ENCODE measurements at regions not wholly inside any gene's neighbourhood (a gene's known extent, or its start where the extent isn't known, plus 50 kb on each side); places are given as distances from the start of the nearest gene placed in this dataset.

DNA sequence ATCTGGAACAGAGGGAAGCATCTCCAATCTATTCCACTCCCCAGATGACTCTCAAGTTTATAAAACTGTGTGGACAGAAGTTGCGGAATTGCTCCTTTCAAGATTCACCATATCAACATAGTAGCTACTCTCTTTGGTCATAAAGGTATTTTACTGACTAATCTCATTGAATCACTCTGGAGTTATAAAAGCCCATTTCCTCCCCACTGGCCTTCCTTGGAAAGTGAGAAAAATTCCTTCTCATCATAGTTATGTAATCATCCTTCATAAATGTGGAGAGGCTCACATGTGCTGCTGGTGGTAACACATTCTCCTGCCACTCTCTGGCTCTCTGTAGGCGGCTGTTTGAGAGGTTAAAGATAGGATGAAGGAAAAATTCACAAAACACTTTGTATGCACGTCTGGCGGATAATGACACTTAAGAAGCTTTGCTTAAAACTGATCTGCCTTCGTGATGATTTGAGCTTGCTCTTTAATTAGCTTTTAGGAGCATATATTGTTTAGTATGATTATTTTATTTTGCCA lies 1034.0 kb upstream of the EEF2KMT start:
- CTCF ChIA-PET, result interaction anchor here (0.5 kb wide), 1 partner anchor 1831 kb away, joined by 3 read pairs; no protein-coding TSS in a partner anchor
- DNase-seq, result no peak
- no peak overlapping the region for H3K4me3 Mint-ChIP-seq (ENCODE audit: low read depth, unreplicated experiment)

DNA sequence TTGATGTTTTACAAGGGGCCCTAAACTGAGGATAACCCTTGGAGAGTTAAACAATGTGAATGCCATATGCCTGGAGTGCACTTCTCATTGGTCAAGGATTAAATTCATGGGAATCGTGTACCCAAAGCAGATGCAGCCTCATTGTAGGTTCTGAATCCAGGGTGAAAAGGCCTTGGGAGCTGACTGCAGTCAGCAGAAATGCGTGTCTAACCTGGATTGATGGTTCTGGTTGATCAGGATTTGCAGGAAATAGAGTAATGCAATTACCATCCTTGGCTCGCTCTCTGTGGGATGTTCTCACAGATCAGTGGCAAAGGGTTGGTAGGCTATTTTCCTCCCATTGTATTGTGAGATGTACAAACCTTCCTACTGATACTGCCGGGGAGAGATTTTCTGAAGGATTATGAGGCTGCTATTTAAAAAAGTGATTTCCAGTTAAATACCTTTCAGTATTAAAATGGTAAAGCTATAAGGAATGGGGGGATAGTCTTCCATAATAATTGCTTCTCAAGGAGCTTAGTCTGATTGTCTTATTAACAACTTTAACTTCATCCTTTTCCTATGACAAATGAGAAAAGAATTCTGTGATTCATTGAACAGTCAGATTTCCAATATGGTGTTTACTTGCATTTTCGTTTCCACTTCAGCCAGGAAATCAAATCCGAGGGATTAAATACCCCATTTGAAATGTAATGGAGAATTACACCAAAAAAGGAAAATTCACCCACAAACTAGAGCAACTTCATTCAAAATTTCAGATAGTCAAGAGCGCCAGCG lies 1028.1 kb upstream of the EEF2KMT start:
- Mint-ChIP-seq H3K27ac (ENCODE audit: unreplicated experiment) (no peak overlapping the region), H3K27me3 (ENCODE audit: unreplicated experiment) (no peaks in the 10 kb centered on the region), H3K4me3 (ENCODE audit: low read depth, unreplicated experiment) (no peak overlapping the region), H3K9me3 (ENCODE audit: low read depth, unreplicated experiment) (peaks cover 3% of the 10 kb centered on the region), H3K36me3 (ENCODE audit: insufficient read depth, unreplicated experiment) (no peaks in the 10 kb centered on the region), H3K4me1 (ENCODE audit: low read depth, unreplicated experiment) (no peaks in the 10 kb centered on the region)
- CTCF ChIA-PET, result no interaction called here
- no peak for DNase-seq
- BruUV-seq (replicated peaks), result no TSS peak
- intact Hi-C loops (cut with micrococcal nuclease; ENCODE audit: unreplicated experiment), result loop anchor here (2.0 kb wide), 1 partner anchor 17 kb away; no protein-coding TSS in a partner anchor
- TF ChIP-seq, protein P1, sequence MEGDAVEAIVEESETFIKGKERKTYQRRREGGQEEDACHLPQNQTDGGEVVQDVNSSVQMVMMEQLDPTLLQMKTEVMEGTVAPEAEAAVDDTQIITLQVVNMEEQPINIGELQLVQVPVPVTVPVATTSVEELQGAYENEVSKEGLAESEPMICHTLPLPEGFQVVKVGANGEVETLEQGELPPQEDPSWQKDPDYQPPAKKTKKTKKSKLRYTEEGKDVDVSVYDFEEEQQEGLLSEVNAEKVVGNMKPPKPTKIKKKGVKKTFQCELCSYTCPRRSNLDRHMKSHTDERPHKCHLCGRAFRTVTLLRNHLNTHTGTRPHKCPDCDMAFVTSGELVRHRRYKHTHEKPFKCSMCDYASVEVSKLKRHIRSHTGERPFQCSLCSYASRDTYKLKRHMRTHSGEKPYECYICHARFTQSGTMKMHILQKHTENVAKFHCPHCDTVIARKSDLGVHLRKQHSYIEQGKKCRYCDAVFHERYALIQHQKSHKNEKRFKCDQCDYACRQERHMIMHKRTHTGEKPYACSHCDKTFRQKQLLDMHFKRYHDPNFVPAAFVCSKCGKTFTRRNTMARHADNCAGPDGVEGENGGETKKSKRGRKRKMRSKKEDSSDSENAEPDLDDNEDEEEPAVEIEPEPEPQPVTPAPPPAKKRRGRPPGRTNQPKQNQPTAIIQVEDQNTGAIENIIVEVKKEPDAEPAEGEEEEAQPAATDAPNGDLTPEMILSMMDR (IDR thresholded peaks at IDR 0.05; ENCODE audit: unreplicated experiment), result no peak

More for the DNA sequence above, 1034.0 kb upstream of the EEF2KMT start:
- Mint-ChIP-seq H3K9me3 (ENCODE audit: low read depth, unreplicated experiment) (peaks cover 3% of the 10 kb centered on the region), H3K27ac (ENCODE audit: unreplicated experiment) (no peak overlapping the region), H3K36me3 (ENCODE audit: insufficient read depth, unreplicated experiment) (no peaks in the 10 kb centered on the region), H3K27me3 (ENCODE audit: unreplicated experiment) (no peaks in the 10 kb centered on the region), H3K4me1 (ENCODE audit: low read depth, unreplicated experiment) (no peaks in the 10 kb centered on the region)
- TF ChIP-seq, protein P1 (IDR thresholded peaks at IDR 0.05; ENCODE audit: unreplicated experiment), result no peak
- no TSS peak for BruUV-seq (replicated peaks)
- intact Hi-C loops (cut with micrococcal nuclease; ENCODE audit: unreplicated experiment), result no loop called here

DNA sequence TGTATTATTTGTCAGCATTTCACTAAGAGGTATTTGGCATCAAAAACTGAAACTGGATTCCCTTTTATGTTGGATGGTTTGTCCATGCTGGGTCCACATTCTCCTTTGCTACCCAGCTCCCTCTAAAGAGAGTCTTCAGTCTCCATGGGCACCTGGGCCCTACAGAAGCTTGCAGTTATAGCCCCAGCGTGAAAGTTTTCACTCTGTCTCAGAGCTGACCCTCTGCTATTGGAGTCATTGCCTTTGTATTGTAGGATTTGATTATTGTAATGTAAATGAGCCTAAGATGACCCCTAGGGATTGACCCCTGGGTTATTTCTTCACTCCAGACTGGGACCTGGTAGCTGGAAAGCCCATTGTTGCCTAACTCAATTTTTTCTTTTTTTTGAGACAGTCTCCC lies 1026.5 kb upstream of the EEF2KMT start:
- BruUV-seq (replicated peaks), result no TSS peak
- no peak overlapping the region for H3K27ac Mint-ChIP-seq (ENCODE audit: unreplicated experiment)
- CTCF ChIA-PET, result no interaction called here
- no peaks in the 10 kb centered on the region for H3K4me1 Mint-ChIP-seq (ENCODE audit: low read depth, unreplicated experiment)
- H3K36me3 Mint-ChIP-seq (ENCODE audit: insufficient read depth, unreplicated experiment), result no peaks in the 10 kb centered on the region
- H3K9me3 Mint-ChIP-seq (ENCODE audit: low read depth, unreplicated experiment), result peaks cover 4% of the 10 kb centered on the region
- no peaks in the 10 kb centered on the region for H3K27me3 Mint-ChIP-seq (ENCODE audit: unreplicated experiment)
- TF ChIP-seq, protein P1 (IDR thresholded peaks at IDR 0.05; ENCODE audit: unreplicated experiment), result no peak
- no peak overlapping the region for H3K4me3 Mint-ChIP-seq (ENCODE audit: low read depth, unreplicated experiment)
- intact Hi-C loops (cut with micrococcal nuclease; ENCODE audit: unreplicated experiment), result no loop called here
- DNase-seq, result no peak

DNA sequence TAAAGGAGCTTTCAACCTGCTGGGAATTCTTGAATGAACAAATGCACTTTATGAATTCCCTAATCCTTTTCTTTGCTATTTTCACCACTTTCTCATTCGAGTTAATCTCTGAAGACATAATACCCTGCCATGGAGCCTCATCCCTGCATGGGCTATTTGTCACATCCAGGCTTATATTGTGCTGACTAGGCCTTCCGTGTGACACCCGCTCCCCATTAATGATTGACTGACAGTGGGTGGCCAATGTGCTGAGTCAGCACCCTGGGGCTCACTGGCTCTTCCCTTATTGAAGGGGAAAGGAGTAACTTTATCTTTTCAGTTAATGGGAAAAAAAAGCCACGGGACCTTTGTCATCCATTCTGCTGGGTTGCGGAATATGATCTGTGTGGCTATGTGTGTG lies 1024.8 kb upstream of the EEF2KMT start:
- intact Hi-C loops (cut with micrococcal nuclease; ENCODE audit: unreplicated experiment), result no loop called here
- no peak overlapping the region for H3K4me3 Mint-ChIP-seq (ENCODE audit: low read depth, unreplicated experiment)
- peaks cover 8% of the 10 kb centered on the region for H3K9me3 Mint-ChIP-seq (ENCODE audit: low read depth, unreplicated experiment)
- no peak for DNase-seq
- H3K27ac Mint-ChIP-seq (ENCODE audit: unreplicated experiment), result no peak overlapping the region
- no peaks in the 10 kb centered on the region for H3K4me1 Mint-ChIP-seq (ENCODE audit: low read depth, unreplicated experiment)
- TF ChIP-seq, protein P1 (IDR thresholded peaks at IDR 0.05; ENCODE audit: unreplicated experiment), result no peak
- no peaks in the 10 kb centered on the region for H3K27me3 Mint-ChIP-seq (ENCODE audit: unreplicated experiment)
- H3K36me3 Mint-ChIP-seq (ENCODE audit: insufficient read depth, unreplicated experiment), result no peaks in the 10 kb centered on the region
- BruUV-seq (replicated peaks), result no TSS peak
- CTCF ChIA-PET, result no interaction called here

Measured in Calu3 (cell line).